GM23338 (cell line): ENCODE measurements at regions not wholly inside any gene's neighbourhood (a gene's known extent, or its start where the extent isn't known, plus 50 kb on each side); places are given as distances from the start of the nearest gene placed in this dataset.

Experiments used
- ATAC-seq: fragments of 200-7000 bp; cut with Tn5 transposase; 3 replicates; pipeline ENCODE4 v1.9.1; 2020
- DNase-seq: peaks from one replicate; pipeline ENCODE4 v3.0.0-alpha.2; 2015; ENCODE audit warnings: low spot score
- H2AFZ ChIP-seq: fragments of 200-600 bp; sonication (generic); 2 replicates; pipeline ENCODE4 v1.8.0; 2016; ENCODE audit warnings: antibody characterized with exemption, mild to moderate bottlenecking, moderate library complexity
- H3F3A ChIP-seq: fragments of 200-600 bp; sonication (generic); replicated peaks from 2 replicates; pipeline ENCODE4 v1.8.0; 2017; ENCODE audit warnings: antibody characterized with exemption, mixed run types, low read depth
- H3K27ac ChIP-seq: fragments of 200-600 bp; sonication (generic); 2 replicates; pipeline ENCODE4 v1.6.1; 2016; ENCODE audit warnings: low read depth
- H3K27me3 ChIP-seq: fragments of 200-600 bp; sonication (generic); 2 replicates; pipeline ENCODE4 v1.8.0; 2016; ENCODE audit warnings: mild to moderate bottlenecking, mixed run types, moderate library complexity; ENCODE audit not compliant: insufficient read depth
- H3K36me3 ChIP-seq: fragments of 200-600 bp; sonication (generic); 2 replicates; pipeline ENCODE4 v1.8.0; 2016; ENCODE audit warnings: mild to moderate bottlenecking; ENCODE audit not compliant: insufficient read depth
- H3K4me1 ChIP-seq: fragments of 200-600 bp; sonication (generic); 2 replicates; pipeline ENCODE4 v1.8.0; 2016; ENCODE audit warnings: mild to moderate bottlenecking, moderate library complexity; ENCODE audit not compliant: insufficient read depth
- H3K4me2 ChIP-seq: fragments of 200-600 bp; sonication (generic); 2 replicates; pipeline ENCODE4 v1.7.1; 2017; ENCODE audit warnings: mixed run types
- H3K4me3 ChIP-seq: fragments of 200-600 bp; sonication (generic); 2 replicates; pipeline ENCODE4 v1.6.1; 2016; ENCODE audit warnings: mixed run types
- H3K79me2 ChIP-seq: fragments of 200-600 bp; sonication (generic); replicated peaks from 2 replicates; pipeline ENCODE4 v1.8.0; 2017; ENCODE audit warnings: mild to moderate bottlenecking; ENCODE audit not compliant: insufficient read depth
- H3K9me2 ChIP-seq: fragments of 200-600 bp; sonication (generic); 2 replicates; pipeline ENCODE4 v1.8.0; 2017; ENCODE audit not compliant: insufficient read depth
- H4K20me1 ChIP-seq: fragments of 200-600 bp; sonication (generic); replicated peaks from 2 replicates; pipeline ENCODE4 v1.8.0; 2017; ENCODE audit warnings: mild to moderate bottlenecking; ENCODE audit not compliant: insufficient read depth
- H3K27ac Mint-ChIP-seq: 2 replicates; pipeline ENCODE4 v1.8.0; 2020; ENCODE audit warnings: inconsistent platforms, mild to moderate bottlenecking, moderate library complexity, mixed read lengths
- H3K27me3 Mint-ChIP-seq: 3 replicates; pipeline ENCODE4 v1.8.0; 2022; ENCODE audit warnings: low read depth, mild to moderate bottlenecking, moderate library complexity, mixed read lengths, inconsistent platforms; ENCODE audit not compliant: insufficient read depth, poor library complexity
- H3K36me3 Mint-ChIP-seq: 3 replicates; pipeline ENCODE4 v1.8.0; 2021; ENCODE audit warnings: low read depth, mild to moderate bottlenecking, inconsistent platforms, moderate library complexity, mixed read lengths
- H3K4me1 Mint-ChIP-seq: 3 replicates; pipeline ENCODE4 v1.8.0; 2020; ENCODE audit warnings: mild to moderate bottlenecking, inconsistent platforms, mixed read lengths
- H3K4me3 Mint-ChIP-seq: 3 replicates; pipeline ENCODE4 v1.8.0; 2021; ENCODE audit warnings: moderate library complexity, mild to moderate bottlenecking, inconsistent platforms, mixed read lengths
- H3K9me3 Mint-ChIP-seq: 3 replicates; pipeline ENCODE4 v1.8.0; 2020; ENCODE audit warnings: moderate library complexity, mild to moderate bottlenecking, inconsistent platforms, mixed read lengths
- CREB1 ChIP-seq: fragments of 250-450 bp; sonication (Bioruptor Pico); IDR thresholded peaks from 2 replicates; pipeline ENCODE4 v1.5.0; 2020; ENCODE audit warnings: low read depth, mild to moderate bottlenecking, moderate library complexity
- ETS1 ChIP-seq: IDR thresholded peaks from 2 replicates; pipeline ENCODE4 v1.6.1; 2016; ENCODE audit warnings: antibody characterized with exemption
- EZH2 ChIP-seq: fragments of 200-600 bp; sonication (generic); IDR thresholded peaks from one replicate; pipeline ENCODE4 v1.8.0; 2017; ENCODE audit warnings: antibody characterized with exemption, mild to moderate bottlenecking, low read depth; ENCODE audit not compliant: unreplicated experiment
- EZH2phosphoT487 ChIP-seq: fragments of 200-600 bp; sonication (generic); IDR thresholded peaks from one replicate; pipeline ENCODE4 v1.8.1; 2018; ENCODE audit warnings: antibody characterized with exemption; ENCODE audit not compliant: unreplicated experiment
- JUNB ChIP-seq: IDR thresholded peaks from one replicate; pipeline ENCODE4 v1.6.1; 2016; ENCODE audit warnings: antibody characterized with exemption; ENCODE audit not compliant: unreplicated experiment
- NANOG ChIP-seq: IDR thresholded peaks from 2 replicates; pipeline ENCODE4 v1.6.1; 2016; ENCODE audit warnings: antibody characterized with exemption, borderline replicate concordance
- POLR2AphosphoS5 ChIP-seq: IDR thresholded peaks from 2 replicates; pipeline ENCODE4 v1.6.1; 2016; ENCODE audit warnings: antibody characterized with exemption, low read depth
- STAT1 ChIP-seq: IDR thresholded peaks from one replicate; pipeline ENCODE4 v1.6.1; 2016; ENCODE audit warnings: antibody characterized with exemption; ENCODE audit not compliant: unreplicated experiment
- ZNF114 ChIP-seq: fragments of 250-450 bp; sonication (Bioruptor Pico); IDR thresholded peaks from 2 replicates; pipeline ENCODE4 v1.5.0; 2020; ENCODE audit warnings: mild to moderate bottlenecking, moderate library complexity
- ZNF331 ChIP-seq: fragments of 250-450 bp; sonication (Bioruptor Pico); IDR thresholded peaks from 2 replicates; pipeline ENCODE4 v1.5.0; 2020; ENCODE audit warnings: low read depth, mild to moderate bottlenecking, moderate library complexity
- ZNF462 ChIP-seq: fragments of 250-450 bp; sonication (Bioruptor Pico); IDR thresholded peaks from 2 replicates; pipeline ENCODE4 v1.5.0; 2020; ENCODE audit warnings: mild to moderate bottlenecking, moderate library complexity
- TF ChIP-seq, protein P1 (sequence below), 2 experiments: fragments of 200-600 bp in 1 of 2; sonication (generic) in 1 of 2; conservative IDR thresholded peaks; 2 replicates each; pipeline versions ENCODE4 v1.5.1 to v1.6.1; 2016 to 2017; ENCODE audit warnings: antibody characterized with exemption in 2 of 2, low read depth in 2 of 2, mild to moderate bottlenecking in 2 of 2, moderate library complexity in 1 of 2
- TF ChIP-seq, protein P2 (sequence below): IDR thresholded peaks from one replicate; pipeline ENCODE4 v1.6.1; 2018; ENCODE audit warnings: antibody characterized with exemption; ENCODE audit not compliant: unreplicated experiment

GRCh38 chr2:180257247-180257646 lies 250.2 kb upstream of the CWC22 start:
- no peak for ATAC-seq
- 0 out of 2 replicates have a peak overlapping the region, but pooled peaks have one; percentile 18 for H3K27ac Mint-ChIP-seq
- no peaks in the 10 kb centered on the region for H4K20me1 ChIP-seq
- H3K4me1 Mint-ChIP-seq, result peaks cover 7% of the 10 kb centered on the region; the same call in 2 of the 3 replicates
- H3K9me2 ChIP-seq, result peaks cover 3% of the 10 kb centered on the region; the same call in 1 of the 2 replicates
- H3K4me1 ChIP-seq, result peaks cover 9% of the 10 kb centered on the region; the same call in 1 of the 2 replicates
- DNase-seq, result no peak
- TF ChIP-seq EZH2phosphoT487 (no peak), NANOG (no peak), CREB1 (CRISPR knock-in tag) (no peak), ZNF462 (no peak), POLR2AphosphoS5 (no peak), STAT1 (no peak), ETS1 (no peak), ZNF114 (CRISPR knock-in tag) (no peak), EZH2 (no peak), ZNF331 (CRISPR knock-in tag) (no peak), JUNB (no peak)
- TF ChIP-seq, protein P1, sequence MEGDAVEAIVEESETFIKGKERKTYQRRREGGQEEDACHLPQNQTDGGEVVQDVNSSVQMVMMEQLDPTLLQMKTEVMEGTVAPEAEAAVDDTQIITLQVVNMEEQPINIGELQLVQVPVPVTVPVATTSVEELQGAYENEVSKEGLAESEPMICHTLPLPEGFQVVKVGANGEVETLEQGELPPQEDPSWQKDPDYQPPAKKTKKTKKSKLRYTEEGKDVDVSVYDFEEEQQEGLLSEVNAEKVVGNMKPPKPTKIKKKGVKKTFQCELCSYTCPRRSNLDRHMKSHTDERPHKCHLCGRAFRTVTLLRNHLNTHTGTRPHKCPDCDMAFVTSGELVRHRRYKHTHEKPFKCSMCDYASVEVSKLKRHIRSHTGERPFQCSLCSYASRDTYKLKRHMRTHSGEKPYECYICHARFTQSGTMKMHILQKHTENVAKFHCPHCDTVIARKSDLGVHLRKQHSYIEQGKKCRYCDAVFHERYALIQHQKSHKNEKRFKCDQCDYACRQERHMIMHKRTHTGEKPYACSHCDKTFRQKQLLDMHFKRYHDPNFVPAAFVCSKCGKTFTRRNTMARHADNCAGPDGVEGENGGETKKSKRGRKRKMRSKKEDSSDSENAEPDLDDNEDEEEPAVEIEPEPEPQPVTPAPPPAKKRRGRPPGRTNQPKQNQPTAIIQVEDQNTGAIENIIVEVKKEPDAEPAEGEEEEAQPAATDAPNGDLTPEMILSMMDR (conservative IDR thresholded peaks at IDR 0.05; ENCODE audit: low read depth in 2 of 2), result no peak
- TF ChIP-seq, protein P2, sequence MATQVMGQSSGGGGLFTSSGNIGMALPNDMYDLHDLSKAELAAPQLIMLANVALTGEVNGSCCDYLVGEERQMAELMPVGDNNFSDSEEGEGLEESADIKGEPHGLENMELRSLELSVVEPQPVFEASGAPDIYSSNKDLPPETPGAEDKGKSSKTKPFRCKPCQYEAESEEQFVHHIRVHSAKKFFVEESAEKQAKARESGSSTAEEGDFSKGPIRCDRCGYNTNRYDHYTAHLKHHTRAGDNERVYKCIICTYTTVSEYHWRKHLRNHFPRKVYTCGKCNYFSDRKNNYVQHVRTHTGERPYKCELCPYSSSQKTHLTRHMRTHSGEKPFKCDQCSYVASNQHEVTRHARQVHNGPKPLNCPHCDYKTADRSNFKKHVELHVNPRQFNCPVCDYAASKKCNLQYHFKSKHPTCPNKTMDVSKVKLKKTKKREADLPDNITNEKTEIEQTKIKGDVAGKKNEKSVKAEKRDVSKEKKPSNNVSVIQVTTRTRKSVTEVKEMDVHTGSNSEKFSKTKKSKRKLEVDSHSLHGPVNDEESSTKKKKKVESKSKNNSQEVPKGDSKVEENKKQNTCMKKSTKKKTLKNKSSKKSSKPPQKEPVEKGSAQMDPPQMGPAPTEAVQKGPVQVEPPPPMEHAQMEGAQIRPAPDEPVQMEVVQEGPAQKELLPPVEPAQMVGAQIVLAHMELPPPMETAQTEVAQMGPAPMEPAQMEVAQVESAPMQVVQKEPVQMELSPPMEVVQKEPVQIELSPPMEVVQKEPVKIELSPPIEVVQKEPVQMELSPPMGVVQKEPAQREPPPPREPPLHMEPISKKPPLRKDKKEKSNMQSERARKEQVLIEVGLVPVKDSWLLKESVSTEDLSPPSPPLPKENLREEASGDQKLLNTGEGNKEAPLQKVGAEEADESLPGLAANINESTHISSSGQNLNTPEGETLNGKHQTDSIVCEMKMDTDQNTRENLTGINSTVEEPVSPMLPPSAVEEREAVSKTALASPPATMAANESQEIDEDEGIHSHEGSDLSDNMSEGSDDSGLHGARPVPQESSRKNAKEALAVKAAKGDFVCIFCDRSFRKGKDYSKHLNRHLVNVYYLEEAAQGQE, result no peak
- no peak overlapping the region for H3K27ac ChIP-seq
- no peaks in the 10 kb centered on the region for H3K79me2 ChIP-seq
- H3K9me3 Mint-ChIP-seq, result no peaks in the 10 kb centered on the region
- H3K27me3 Mint-ChIP-seq, result peaks cover 4% of the 10 kb centered on the region
- H3K36me3 ChIP-seq, result no peaks in the 10 kb centered on the region
- H3F3A ChIP-seq, result no peaks in the 10 kb centered on the region
- no peaks in the 10 kb centered on the region for H3K36me3 Mint-ChIP-seq
- no peaks in the 10 kb centered on the region for H3K27me3 ChIP-seq
- H3K4me3 ChIP-seq, result no peak overlapping the region
- H2AFZ ChIP-seq, result peak overlapping the region; percentile 16
- H3K4me2 ChIP-seq, result no peak overlapping the region
- no peak overlapping the region for H3K4me3 Mint-ChIP-seq
